HepG2 (cell line): ENCODE measurements at regions not wholly inside any gene's neighbourhood (a gene's known extent, or its start where the extent isn't known, plus 50 kb on each side); places are given as distances from the start of the nearest gene placed in this dataset.

Experiments
- ATAC-seq: fragments of 200-7000 bp; cut with Tn5 transposase; 3 replicates; pipeline ENCODE4 v1.9.1; 2020; ENCODE audit warnings: mild to moderate bottlenecking, moderate library complexity
- BruUV-seq: library from RNA; stranded (reverse); fragments of 400-500 nt; replicated peaks from 2 replicates; lab custom pipeline; 2021; lab: Mats Ljungman, UMichigan
- CTCF ChIA-PET: fragments of 300-600 bp; formaldehyde crosslinking; extraction: SDS; loops from one replicate; lab custom pipeline; 2021; ENCODE audit warnings: low total read pairs, inconsistent platforms, low intra/inter-chr PET ratio; lab: Yijun Ruan, JAX
- POLR2A ChIA-PET: fragments of 350-600 bp; sonication (Branson Sonifier 250); formaldehyde crosslinking; loops from one replicate; lab custom pipeline; 2020; ENCODE audit warnings: antibody characterized with exemption, inconsistent platforms; lab: Yijun Ruan, JAX
- DNase-seq: peaks from one replicate; pipeline ENCODE4 v3.0.0-alpha.2; 2015; ENCODE audit warnings: low spot score
- FAIRE-seq: peaks from 3 replicates; lab custom pipeline; 2011; peaks lifted over from hg19 to GRCh38; lab: Jason Lieb, UNC
- H2AFZ ChIP-seq: one replicate; pipeline ENCODE4 v1.6.1; 2011; ENCODE audit warnings: low read length, inconsistent platforms
- H3K27ac ChIP-seq: fragments of 300-600 bp; 3 replicates; pipeline ENCODE4 v1.8.0; 2011; ENCODE audit warnings: mixed run types, mild to moderate bottlenecking, mixed read lengths, low read length, inconsistent platforms; ENCODE audit not compliant: insufficient read depth; ENCODE audit errors: extremely low read length
- H3K27me3 ChIP-seq, 2 experiments: fragments of 200-600 bp in 1 of 2; 2 replicates in 1 of 2; 3 replicates in 1 of 2; pipeline versions ENCODE4 v1.6.0 to v1.8.0; 2011; ENCODE audit warnings: low read length in 2 of 2, mild to moderate bottlenecking in 2 of 2, moderate library complexity in 2 of 2, inconsistent platforms in 1 of 2; ENCODE audit not compliant: insufficient read depth in 2 of 2, control insufficient read depth in 1 of 2
- H3K36me3 ChIP-seq, 2 experiments: fragments of 200-600 bp in 1 of 2; replicated peaks in 1 of 2; 2 replicates in 1 of 2; 3 replicates in 1 of 2; pipeline versions ENCODE4 v1.5.1 to v1.8.0; 2011; ENCODE audit warnings: low read length in 2 of 2, inconsistent platforms in 1 of 2; ENCODE audit not compliant: insufficient read depth in 2 of 2, control insufficient read depth in 1 of 2
- H3K4me1 ChIP-seq: 2 replicates; pipeline ENCODE4 v1.5.1; 2012; ENCODE audit warnings: low read length, inconsistent platforms; ENCODE audit not compliant: insufficient read depth
- H3K4me2 ChIP-seq: 2 replicates; pipeline ENCODE4 v1.6.0; 2011; ENCODE audit warnings: low read depth, low read length, inconsistent platforms
- H3K4me3 ChIP-seq, 3 experiments: fragments of 200-600 bp in 1 of 3; sonication (generic), shearing (Covaris generic) in 1 of 3; replicated peaks in 1 of 3; 2 replicates each; pipeline ENCODE4 v1.5.1; 2011 to 2016; ENCODE audit warnings: low read length in 3 of 3, inconsistent platforms in 2 of 3, low read depth in 2 of 3, mild to moderate bottlenecking in 2 of 3, control low read depth in 1 of 3, mixed read lengths in 1 of 3; ENCODE audit not compliant: insufficient read depth in 1 of 3
- H3K79me2 ChIP-seq: one replicate; pipeline ENCODE4 v1.6.1; 2011; ENCODE audit warnings: low read length, inconsistent platforms; ENCODE audit not compliant: insufficient read depth
- H3K9ac ChIP-seq: 2 replicates; pipeline ENCODE4 v1.6.0; 2011; ENCODE audit warnings: mild to moderate bottlenecking, low read depth, low read length, inconsistent platforms; ENCODE audit not compliant: insufficient read depth
- H3K9me3 ChIP-seq: 2 replicates; pipeline ENCODE4 v1.5.1; 2012; ENCODE audit warnings: mild to moderate bottlenecking, low read length
- H4K20me1 ChIP-seq: 2 replicates; pipeline ENCODE4 v1.6.0; 2011; ENCODE audit warnings: inconsistent platforms, mild to moderate bottlenecking, low read length, moderate library complexity; ENCODE audit not compliant: insufficient read depth
- ARID5B ChIP-seq: IDR thresholded peaks from 2 replicates; pipeline ENCODE4 v1.4.0; 2020; ENCODE audit warnings: mild to moderate bottlenecking, missing genetic modification reagents
- BCL6 ChIP-seq: IDR thresholded peaks from 2 replicates; pipeline ENCODE4 v1.6.1; 2016; ENCODE audit warnings: missing genetic modification reagents, missing compliant biosample characterization
- KDM6A ChIP-seq: IDR thresholded peaks from 2 replicates; pipeline ENCODE4 v1.6.1; 2016; ENCODE audit warnings: low read depth
- MIER2 ChIP-seq: IDR thresholded peaks from 2 replicates; pipeline ENCODE4 v1.6.1; 2016; ENCODE audit warnings: missing biosample characterization, missing genetic modification reagents
- NFAT5 ChIP-seq: sonication (generic); formaldehyde crosslinking; IDR thresholded peaks from 2 replicates; pipeline ENCODE4 v1.4.0; 2020; ENCODE audit warnings: missing genetic modification reagents
- NFE2 ChIP-seq: sonication (generic); formaldehyde crosslinking; IDR thresholded peaks from 2 replicates; pipeline ENCODE4 v1.4.0; 2020; ENCODE audit warnings: missing genetic modification reagents
- NRL ChIP-seq: sonication (generic); formaldehyde crosslinking; IDR thresholded peaks from 2 replicates; pipeline ENCODE4 v1.5.0; 2020; ENCODE audit warnings: missing genetic modification reagents, mild to moderate bottlenecking, moderate library complexity, borderline replicate concordance
- RARA ChIP-seq: IDR thresholded peaks from 2 replicates; pipeline ENCODE4 v1.6.1; 2016; ENCODE audit warnings: missing genetic modification reagents, missing compliant biosample characterization
- REPIN1 ChIP-seq: sonication (generic); formaldehyde crosslinking; IDR thresholded peaks from 2 replicates; pipeline ENCODE4 v1.8.0; 2022; ENCODE audit warnings: missing genetic modification reagents, low read depth, mild to moderate bottlenecking, borderline replicate concordance
- SOX6 ChIP-seq, 2 experiments: fragments of 450-650 bp in 1 of 2; sonication (generic) in 1 of 2; formaldehyde crosslinking in 1 of 2; IDR thresholded peaks; 2 replicates each; pipeline versions ENCODE4 v1.4.0 to v1.6.1; 2017 to 2020; ENCODE audit warnings: antibody characterized with exemption in 1 of 2, mild to moderate bottlenecking in 1 of 2, missing genetic modification reagents in 1 of 2
- ZNF10 ChIP-seq: sonication (generic); formaldehyde crosslinking; IDR thresholded peaks from 2 replicates; pipeline ENCODE4 v1.4.0; 2020; ENCODE audit warnings: mild to moderate bottlenecking, low read depth, missing genetic modification reagents, borderline replicate concordance
- ZNF30 ChIP-seq: sonication (generic); formaldehyde crosslinking; IDR thresholded peaks from 2 replicates; pipeline ENCODE4 v1.5.0; 2020; ENCODE audit warnings: mild to moderate bottlenecking, missing genetic modification reagents
- ZNF644 ChIP-seq: IDR thresholded peaks from 2 replicates; pipeline ENCODE4 v1.6.1; 2016; ENCODE audit warnings: low read depth
- ZNF670 ChIP-seq: sonication (generic); formaldehyde crosslinking; IDR thresholded peaks from 2 replicates; pipeline ENCODE4 v1.8.0; 2022; ENCODE audit warnings: mild to moderate bottlenecking, missing genetic modification reagents, borderline replicate concordance
- ZNF720 ChIP-seq: sonication (generic); formaldehyde crosslinking; IDR thresholded peaks from 2 replicates; pipeline ENCODE4 v1.4.0; 2020; ENCODE audit warnings: missing genetic modification reagents
- WGBS: methylation state at CpG from one replicate; pipeline ENCODE4 v1.1.6; 2017; ENCODE audit warnings: low lambda C conversion rate; 5-methylcytosine and 5-hydroxymethylcytosine counted together
- in situ Hi-C: cut with HindIII; loops from 2 replicates; pipeline ENCODE4 v1.10.0; 2017; ENCODE audit warnings: low pct_unique_long_range_greater_than_20kb; ENCODE audit not compliant: extremely low pct_ligation_motif_present
- intact Hi-C: fragments of 100-400 bp; cut with micrococcal nuclease; formaldehyde crosslinking; loops from one replicate; pipeline ENCODE4 v1.10.0; 2022; ENCODE audit not compliant: unreplicated experiment

GRCh38 chr10:85413570-85413969, 953.0 kb downstream of the GRID1 start:
- in situ Hi-C loops (no loop called here), intact Hi-C loops (no loop called here)
- Histone ChIP-seq H3K27ac (no peak overlapping the region), H4K20me1 (no peaks in the 10 kb centered on the region), H3K9me3 (no peaks in the 10 kb centered on the region; the same call in 1 of the 2 replicates), H3K27me3 (no peaks in the 10 kb centered on the region), H3K4me1 (no peaks in the 10 kb centered on the region), H2AFZ (no peak overlapping the region), H3K79me2 (no peaks in the 10 kb centered on the region), H3K9ac (no peak overlapping the region), H3K4me2 (no peak overlapping the region), H3K4me3 (no peak overlapping the region), H3K36me3 (no peaks in the 10 kb centered on the region)
- no TSS peak for BruUV-seq
- DNase-seq: no peak
- FAIRE-seq: no peak
- ChIA-PET CTCF (no interaction called here), POLR2A (no interaction called here)
- 0% methylated on average over 5 of the region's 5 CpGs for WGBS
- ATAC-seq: no peak
- no peak for TF ChIP-seq KDM6A (CRISPR knock-in tag)
- TF ChIP-seq REPIN1: no peak
- TF ChIP-seq RARA (CRISPR knock-in tag): no peak
- TF ChIP-seq ZNF10 (CRISPR knock-in tag): no peak
- no peak for TF ChIP-seq MIER2 (CRISPR knock-in tag)
- TF ChIP-seq ZNF644 (CRISPR knock-in tag): no peak
- TF ChIP-seq ARID5B (CRISPR knock-in tag): no peak
- TF ChIP-seq NFE2 (CRISPR knock-in tag): no peak
- no peak for TF ChIP-seq ZNF30 (CRISPR knock-in tag)
- TF ChIP-seq BCL6 (CRISPR knock-in tag): no peak
- TF ChIP-seq SOX6 (IDR thresholded peaks at IDR 0.05): no peak
- no peak for TF ChIP-seq SOX6 (CRISPR knock-in tag; IDR thresholded peaks at IDR 0.05)
- TF ChIP-seq NFAT5 (CRISPR knock-in tag): no peak
- no peak for TF ChIP-seq ZNF720 (CRISPR knock-in tag)
- no peak for TF ChIP-seq NRL
- TF ChIP-seq ZNF670: no peak
